Islet precursor cell (in vitro differentiated cells): ENCODE measurements at regions not wholly inside any gene's neighbourhood (a gene's known extent, or its start where the extent isn't known, plus 50 kb on each side); places are given as distances from the start of the nearest gene placed in this dataset.
A peak's percentile ranks its signal among the peaks of the same experiment; 100 is the strongest.

Source experiments
- DNase-seq: peaks from one replicate; pipeline ENCODE4 v3.0.0-alpha.2; 2018

- DNase-seq = no peak
Measured at GRCh38 chr15:85312486-85312885, 67.9 kb upstream of the AKAP13 start.

- no peak for DNase-seq
Measured at GRCh38 chr15:85312929-85313331, 67.5 kb upstream of the AKAP13 start.

GRCh38 chr15:85313339-85313738 lies 67.1 kb upstream of the AKAP13 start:
- DNase-seq = no peak

- DNase-seq = peak; percentile 69
Measured at GRCh38 chr15:85314146-85314545, 66.3 kb upstream of the AKAP13 start.

- no peak for DNase-seq
Measured at GRCh38 chr15:85314633-85315032, 65.8 kb upstream of the AKAP13 start.

- peak; percentile 95 for DNase-seq
Measured at GRCh38 chr15:85316244-85316934, 64.0 kb upstream of the AKAP13 start.

- DNase-seq = peak; percentile 71
Measured at GRCh38 chr15:85318048-85318731, 62.2 kb upstream of the AKAP13 start.

GRCh38 chr15:85318732-85319076 lies 61.7 kb upstream of the AKAP13 start:
- DNase-seq = no peak

GRCh38 chr15:85324202-85324601 lies 56.2 kb upstream of the AKAP13 start:
- no peak for DNase-seq

GRCh38 chr15:85325834-85326233 lies 54.6 kb upstream of the AKAP13 start:
- no peak for DNase-seq

GRCh38 chr15:85326291-85326690 lies 54.1 kb upstream of the AKAP13 start:
- DNase-seq = no peak

- DNase-seq = no peak
Measured at GRCh38 chr15:85327820-85328219, 52.6 kb upstream of the AKAP13 start.

GRCh38 chr15:85329561-85330422 lies 50.6 kb upstream of the AKAP13 start:
- DNase-seq = no peak
